HG03280 (cell line): ENCODE measurements at regions not wholly inside any gene's neighbourhood (a gene's known extent, or its start where the extent isn't known, plus 50 kb on each side); places are given as distances from the start of the nearest gene placed in this dataset.

Experiments used
- ATAC-seq: cut with Tn5 transposase; IDR thresholded peaks from one replicate; pipeline ENCODE4 v1.9.1; 2021; ENCODE audit warnings: mild to moderate bottlenecking, moderate library complexity; ENCODE audit not compliant: unreplicated experiment

- no peak for ATAC-seq
Measured at GRCh38 chr18:25962919-25963318, 127.5 kb downstream of the SS18 start.

- ATAC-seq, result no peak
Measured at GRCh38 chr18:25962176-25962575, 128.2 kb downstream of the SS18 start.

GRCh38 chr18:25957017-25957416 lies 133.4 kb downstream of the SS18 start:
- no peak for ATAC-seq

GRCh38 chr18:25953111-25953510 lies 137.3 kb downstream of the SS18 start:
- no peak for ATAC-seq

- ATAC-seq, result no peak
Measured at GRCh38 chr18:25950321-25950720, 140.1 kb downstream of the SS18 start.

GRCh38 chr18:25946540-25946939 lies 143.9 kb downstream of the SS18 start:
- ATAC-seq, result no peak

- no peak for ATAC-seq
Measured at GRCh38 chr18:25935356-25935755, 155.1 kb downstream of the SS18 start.

- no peak for ATAC-seq
Measured at GRCh38 chr18:25931126-25931525, 159.3 kb downstream of the SS18 start.

GRCh38 chr18:25929787-25930186 lies 160.6 kb downstream of the SS18 start:
- ATAC-seq, result no peak

- ATAC-seq, result peak; percentile 58
Measured at GRCh38 chr18:25927830-25928229, 162.6 kb downstream of the SS18 start.

- no peak for ATAC-seq
Measured at GRCh38 chr18:25923193-25923592, 167.2 kb downstream of the SS18 start.

GRCh38 chr18:25921677-25922421 lies 168.6 kb downstream of the SS18 start:
- ATAC-seq, result peak; percentile 73

GRCh38 chr18:25915907-25916306 lies 174.5 kb downstream of the SS18 start:
- ATAC-seq, result no peak

GRCh38 chr18:25898965-25899364 lies 191.4 kb downstream of the SS18 start:
- ATAC-seq, result no peak

- ATAC-seq, result no peak
Measured at GRCh38 chr18:25896956-25897355, 193.5 kb downstream of the SS18 start.

GRCh38 chr18:25896178-25896780 lies 194.1 kb downstream of the SS18 start:
- ATAC-seq, result peak; percentile 84

- ATAC-seq, result peak; percentile 25
Measured at GRCh38 chr18:25895518-25895917, 194.9 kb downstream of the SS18 start.

- ATAC-seq, result no peak
Measured at GRCh38 chr18:25886283-25886682, 204.1 kb downstream of the SS18 start.

- ATAC-seq, result no peak
Measured at GRCh38 chr18:25883091-25883490, 207.3 kb downstream of the SS18 start.

GRCh38 chr18:25881149-25881548 lies 209.3 kb downstream of the SS18 start:
- ATAC-seq, result no peak

GRCh38 chr18:25880441-25880840 lies 210.0 kb downstream of the SS18 start:
- ATAC-seq, result no peak

- ATAC-seq, result no peak
Measured at GRCh38 chr18:25876330-25876948, 214.0 kb downstream of the SS18 start.
